Neural progenitor cell (in vitro differentiated cells): ENCODE measurements at regions not wholly inside any gene's neighbourhood (a gene's known extent, or its start where the extent isn't known, plus 50 kb on each side); places are given as distances from the start of the nearest gene placed in this dataset.

Source experiments
- DNase-seq: peaks from one replicate; pipeline ENCODE4 v3.0.0-alpha.2; 2016; ENCODE audit warnings: low spot score
- H2AFZ ChIP-seq: fragments of 200-600 bp; sonication (generic); replicated peaks from 2 replicates; pipeline ENCODE4 v1.6.1; 2016; ENCODE audit warnings: antibody characterized with exemption
- H3F3A ChIP-seq: fragments of 200-600 bp; sonication (generic); 2 replicates; pipeline ENCODE4 v1.6.1; 2016; ENCODE audit warnings: antibody characterized with exemption, low read depth
- H3K27ac ChIP-seq: fragments of 200-600 bp; sonication (generic); 2 replicates; pipeline ENCODE4 v1.5.1; 2016; ENCODE audit warnings: mild to moderate bottlenecking
- H3K27me3 ChIP-seq: fragments of 200-600 bp; sonication (generic); 2 replicates; pipeline ENCODE4 v1.6.1; 2016; ENCODE audit warnings: mild to moderate bottlenecking, moderate library complexity
- H3K36me3 ChIP-seq: fragments of 200-600 bp; sonication (generic); 2 replicates; pipeline ENCODE4 v1.5.1; 2016
- H3K4me1 ChIP-seq: fragments of 200-600 bp; sonication (generic); 2 replicates; pipeline ENCODE4 v1.6.1; 2016; ENCODE audit warnings: mixed run types
- H3K4me2 ChIP-seq: fragments of 200-600 bp; sonication (generic); 2 replicates; pipeline ENCODE4 v1.6.1; 2016
- H3K4me3 ChIP-seq: fragments of 200-600 bp; sonication (generic); 2 replicates; pipeline ENCODE4 v1.5.1; 2016
- H3K79me2 ChIP-seq: fragments of 200-600 bp; sonication (generic); 2 replicates; pipeline ENCODE4 v1.6.1; 2016; ENCODE audit warnings: low read depth
- H3K9ac ChIP-seq: fragments of 200-600 bp; sonication (generic); 2 replicates; pipeline ENCODE4 v1.6.1; 2016
- H3K9me3 ChIP-seq: fragments of 200-600 bp; sonication (generic); 2 replicates; pipeline ENCODE4 v1.5.1; 2016; ENCODE audit warnings: low read depth
- H4K20me1 ChIP-seq: fragments of 200-600 bp; sonication (generic); 2 replicates; pipeline ENCODE4 v1.6.1; 2016; ENCODE audit warnings: low read depth
- H3K27ac Mint-ChIP-seq: 3 replicates; pipeline ENCODE4 v1.8.0; 2021; ENCODE audit warnings: mixed read lengths
- H3K27me3 Mint-ChIP-seq: 2 replicates; pipeline ENCODE4 v1.8.0; 2022; ENCODE audit warnings: low read depth, mild to moderate bottlenecking, inconsistent platforms, moderate library complexity, mixed read lengths; ENCODE audit not compliant: insufficient read depth
- H3K36me3 Mint-ChIP-seq: 3 replicates; pipeline ENCODE4 v1.8.0; 2021; ENCODE audit warnings: mixed read lengths
- H3K4me1 Mint-ChIP-seq: 3 replicates; pipeline ENCODE4 v1.8.0; 2021; ENCODE audit warnings: mixed read lengths
- H3K4me3 Mint-ChIP-seq: 3 replicates; pipeline ENCODE4 v1.8.0; 2021; ENCODE audit warnings: mild to moderate bottlenecking, moderate library complexity, mixed read lengths
- H3K9me3 Mint-ChIP-seq: 3 replicates; pipeline ENCODE4 v1.8.0; 2020; ENCODE audit warnings: mixed read lengths
- CTCF ChIP-seq: fragments of 200-600 bp; sonication (generic); IDR thresholded peaks from 2 replicates; pipeline ENCODE4 v1.5.1; 2017; ENCODE audit warnings: antibody characterized with exemption, mild to moderate bottlenecking
- EZH2 ChIP-seq: fragments of 200-600 bp; sonication (generic); IDR thresholded peaks from 2 replicates; pipeline ENCODE4 v1.6.1; 2017; ENCODE audit warnings: antibody characterized with exemption, mild to moderate bottlenecking, moderate library complexity
- EZH2phosphoT487 ChIP-seq: fragments of 200-600 bp; sonication (generic); IDR thresholded peaks from 2 replicates; pipeline ENCODE4 v1.6.1; 2017; ENCODE audit warnings: antibody characterized with exemption

DNA sequence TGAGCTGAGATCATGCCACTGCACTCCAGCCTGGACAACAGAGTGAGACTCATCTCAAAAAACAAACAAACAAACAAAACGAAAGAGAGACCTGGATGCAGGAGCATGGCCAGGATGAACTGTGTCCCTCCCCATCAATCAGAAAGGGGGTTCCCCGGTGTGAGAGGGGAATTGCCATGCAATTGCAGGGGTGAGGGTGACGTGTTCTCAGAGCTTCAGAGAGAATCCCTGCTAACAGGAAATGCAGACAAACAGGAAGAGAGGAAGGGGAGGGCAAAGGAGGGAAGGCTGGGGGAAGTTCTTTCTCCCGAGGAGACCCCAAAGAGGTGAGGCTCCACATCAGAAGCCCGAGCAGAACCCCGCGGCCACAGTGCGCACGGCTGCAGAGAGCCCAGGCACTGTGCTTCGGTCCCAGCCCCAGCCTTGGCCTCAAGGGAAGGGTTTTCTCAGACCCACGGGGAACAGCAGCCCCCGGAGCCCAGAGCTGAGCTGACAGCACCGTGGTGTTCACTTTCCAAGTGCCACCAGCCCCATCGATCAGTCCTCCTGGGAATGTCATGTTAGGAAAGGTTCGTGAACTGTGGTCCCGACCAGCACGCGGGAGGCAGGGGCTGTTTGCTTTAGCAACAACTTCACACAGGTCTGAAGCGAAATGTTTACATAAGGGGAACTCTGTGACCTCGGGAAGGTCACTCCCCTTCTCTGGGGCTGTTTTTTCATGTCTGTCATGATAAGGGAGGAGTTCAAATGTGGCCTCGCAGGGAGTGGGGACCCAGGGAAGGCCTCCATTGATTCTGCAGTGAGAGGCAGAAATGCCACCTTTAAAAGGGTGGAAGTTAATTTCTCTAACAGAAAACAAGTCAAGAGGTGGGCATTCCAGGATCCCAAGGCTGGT, 108.0 kb upstream of the ANO1 start:
- TF ChIP-seq EZH2phosphoT487 (no peak), CTCF (no peak), EZH2 (no peak)
- H3F3A ChIP-seq: no peaks in the 10 kb centered on the region
- H3K4me2 ChIP-seq: no peak overlapping the region
- H3K79me2 ChIP-seq: no peaks in the 10 kb centered on the region
- H3K27me3 ChIP-seq: no peaks in the 10 kb centered on the region
- Mint-ChIP-seq H3K4me1 (peaks cover 7% of the 10 kb centered on the region), H3K36me3 (no peaks in the 10 kb centered on the region), H3K27me3 (peaks cover 15% of the 10 kb centered on the region), H3K9me3 (no peaks in the 10 kb centered on the region), H3K4me3 (no peak overlapping the region), H3K27ac (no peak overlapping the region)
- H3K27ac ChIP-seq: no peak overlapping the region
- H2AFZ ChIP-seq: no peak overlapping the region
- H3K4me1 ChIP-seq: peaks cover 7% of the 10 kb centered on the region
- no peak overlapping the region for H3K4me3 ChIP-seq
- no peaks in the 10 kb centered on the region for H4K20me1 ChIP-seq
- no peaks in the 10 kb centered on the region for H3K9me3 ChIP-seq
- no peak for DNase-seq
- no peak overlapping the region for H3K9ac ChIP-seq
- no peaks in the 10 kb centered on the region for H3K36me3 ChIP-seq

- Histone ChIP-seq H3F3A (no peaks in the 10 kb centered on the region), H3K4me3 (no peak overlapping the region), H2AFZ (no peak overlapping the region), H3K27me3 (no peaks in the 10 kb centered on the region), H3K9me3 (no peaks in the 10 kb centered on the region), H3K9ac (no peak overlapping the region), H3K4me2 (no peak overlapping the region), H3K27ac (no peak overlapping the region), H3K4me1 (peaks cover under 1% of the 10 kb centered on the region), H3K79me2 (no peaks in the 10 kb centered on the region), H4K20me1 (no peaks in the 10 kb centered on the region), H3K36me3 (no peaks in the 10 kb centered on the region)
- H3K4me3 Mint-ChIP-seq: no peak overlapping the region
- peaks cover 14% of the 10 kb centered on the region for H3K27me3 Mint-ChIP-seq
- no peaks in the 10 kb centered on the region for H3K36me3 Mint-ChIP-seq
- no peak for DNase-seq
- no peaks in the 10 kb centered on the region for H3K9me3 Mint-ChIP-seq
- no peak for TF ChIP-seq EZH2
- no peak for TF ChIP-seq EZH2phosphoT487
- no peak for TF ChIP-seq CTCF
- H3K4me1 Mint-ChIP-seq: peaks cover 7% of the 10 kb centered on the region
- no peak overlapping the region for H3K27ac Mint-ChIP-seq
Observed at GRCh38 chr11:69970785-69971535, 107.2 kb upstream of the ANO1 start.

DNA sequence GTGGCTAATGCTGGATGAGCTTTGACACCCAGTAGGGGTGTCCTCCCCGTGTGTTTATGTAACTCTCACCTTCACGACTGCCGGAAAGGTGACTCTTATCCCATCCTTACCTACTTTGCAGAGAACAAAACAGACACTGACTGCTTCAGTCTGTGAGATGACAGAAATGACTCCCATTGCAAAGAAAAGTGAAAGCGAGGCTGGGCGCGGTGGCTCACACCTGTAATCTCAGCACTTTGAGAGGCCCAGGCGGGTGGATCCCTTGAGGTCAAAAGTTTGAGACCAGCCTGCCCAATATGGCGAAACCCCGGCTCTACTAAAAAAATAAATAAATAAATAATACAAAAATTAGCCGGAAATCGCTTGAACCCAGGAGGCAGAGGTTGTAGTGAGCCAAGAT, 106.4 kb upstream of the ANO1 start:
- Histone ChIP-seq H3K36me3 (no peaks in the 10 kb centered on the region), H3F3A (no peaks in the 10 kb centered on the region), H3K4me3 (no peak overlapping the region), H2AFZ (no peak overlapping the region), H3K4me2 (no peak overlapping the region), H3K27me3 (no peaks in the 10 kb centered on the region), H3K9me3 (no peaks in the 10 kb centered on the region), H3K79me2 (no peaks in the 10 kb centered on the region), H3K27ac (no peak overlapping the region), H3K9ac (no peak overlapping the region), H4K20me1 (no peaks in the 10 kb centered on the region), H3K4me1 (no peaks in the 10 kb centered on the region)
- Mint-ChIP-seq H3K4me3 (no peak overlapping the region), H3K9me3 (no peaks in the 10 kb centered on the region), H3K36me3 (no peaks in the 10 kb centered on the region), H3K27ac (no peak overlapping the region), H3K4me1 (peaks cover 7% of the 10 kb centered on the region), H3K27me3 (peaks cover 13% of the 10 kb centered on the region)
- TF ChIP-seq CTCF (no peak), EZH2phosphoT487 (no peak), EZH2 (no peak)
- DNase-seq: no peak
